ENCODE measurements at regions not wholly inside any gene's neighbourhood (a gene's known extent, or its start where the extent isn't known, plus 50 kb on each side); places are given as distances from the start of the nearest gene placed in this dataset.

DNA sequence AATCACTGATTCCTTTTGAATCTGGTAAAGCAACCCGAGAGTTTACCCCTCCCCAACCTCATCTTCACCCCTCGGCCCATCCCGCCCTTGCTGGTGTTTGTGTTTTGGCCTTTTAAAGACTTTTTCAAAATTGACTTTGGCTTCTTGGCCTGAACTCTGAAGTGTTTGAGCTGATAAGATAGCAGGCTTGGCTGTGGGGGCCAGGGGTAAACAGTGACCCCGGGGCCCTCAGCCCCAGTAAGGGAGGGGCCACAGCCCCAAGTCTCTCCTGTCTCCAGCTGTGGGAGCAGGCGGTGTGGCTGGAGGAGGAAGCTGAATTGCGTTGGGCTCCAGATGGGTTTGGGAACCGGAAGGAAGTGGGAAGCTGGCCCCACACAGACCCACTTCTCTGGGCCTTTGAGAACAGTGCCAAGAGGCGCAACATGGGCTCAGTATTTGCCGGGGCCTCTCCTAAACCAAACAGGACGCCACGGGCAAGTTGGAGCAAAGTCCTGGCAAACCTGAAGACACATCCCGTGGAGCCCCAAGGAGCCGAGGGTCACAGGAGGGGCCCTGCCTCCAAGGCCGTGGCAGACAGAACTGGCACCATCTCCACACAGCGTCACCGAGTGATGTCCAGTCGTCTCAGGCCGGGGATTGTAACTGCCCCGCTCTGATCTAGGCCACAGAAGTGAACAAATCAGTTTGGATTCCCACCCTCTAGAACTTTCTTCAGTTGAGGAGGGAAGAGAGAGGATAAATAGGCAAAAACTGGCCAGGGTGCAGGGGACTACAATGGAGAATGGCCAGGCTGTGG is 54.3 kb upstream of the PTPN1 start:
- DNase-seq = no peak

DNA sequence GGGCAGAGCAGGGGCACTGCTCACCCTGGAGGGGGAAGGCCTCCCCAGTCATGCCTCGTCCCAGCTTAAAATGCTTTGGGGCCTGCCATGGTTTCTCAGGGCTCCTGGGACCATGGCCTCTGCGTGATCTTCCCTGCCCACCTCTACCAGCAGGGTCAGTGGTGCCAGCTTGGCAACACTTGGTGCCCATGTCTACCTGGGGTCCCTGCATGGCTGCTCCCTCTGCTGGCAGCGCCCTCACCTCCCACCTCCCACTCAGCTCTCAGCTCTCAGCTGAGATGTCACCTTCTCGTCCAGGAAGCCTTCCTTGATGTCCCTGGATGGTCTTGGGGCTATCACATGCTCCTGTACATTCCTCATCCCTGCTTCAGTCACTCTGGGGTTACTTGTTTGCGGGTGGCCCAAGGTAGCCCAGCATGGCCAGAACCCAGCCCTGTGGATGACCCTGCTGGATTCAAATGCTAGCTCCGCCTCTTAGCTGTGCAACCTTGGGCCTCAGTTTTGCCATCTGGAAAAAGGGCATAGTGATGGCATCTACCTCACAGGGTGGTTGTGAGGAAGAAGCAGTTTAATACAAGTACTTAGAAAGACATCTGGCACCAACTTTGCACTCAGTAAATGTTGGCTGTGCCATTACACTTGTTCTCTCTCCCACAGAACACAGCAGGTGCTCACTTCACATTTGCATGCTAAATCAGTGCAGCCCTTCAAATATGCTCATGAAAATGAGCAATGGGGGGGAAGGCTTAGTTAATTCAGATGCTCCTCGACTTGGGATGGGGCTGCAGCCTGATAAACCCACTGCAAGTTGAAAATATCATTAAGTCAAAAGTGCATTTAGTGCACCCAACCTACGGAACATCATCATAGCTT is 53.5 kb upstream of the PTPN1 start:
- DNase-seq = no peak

DNA sequence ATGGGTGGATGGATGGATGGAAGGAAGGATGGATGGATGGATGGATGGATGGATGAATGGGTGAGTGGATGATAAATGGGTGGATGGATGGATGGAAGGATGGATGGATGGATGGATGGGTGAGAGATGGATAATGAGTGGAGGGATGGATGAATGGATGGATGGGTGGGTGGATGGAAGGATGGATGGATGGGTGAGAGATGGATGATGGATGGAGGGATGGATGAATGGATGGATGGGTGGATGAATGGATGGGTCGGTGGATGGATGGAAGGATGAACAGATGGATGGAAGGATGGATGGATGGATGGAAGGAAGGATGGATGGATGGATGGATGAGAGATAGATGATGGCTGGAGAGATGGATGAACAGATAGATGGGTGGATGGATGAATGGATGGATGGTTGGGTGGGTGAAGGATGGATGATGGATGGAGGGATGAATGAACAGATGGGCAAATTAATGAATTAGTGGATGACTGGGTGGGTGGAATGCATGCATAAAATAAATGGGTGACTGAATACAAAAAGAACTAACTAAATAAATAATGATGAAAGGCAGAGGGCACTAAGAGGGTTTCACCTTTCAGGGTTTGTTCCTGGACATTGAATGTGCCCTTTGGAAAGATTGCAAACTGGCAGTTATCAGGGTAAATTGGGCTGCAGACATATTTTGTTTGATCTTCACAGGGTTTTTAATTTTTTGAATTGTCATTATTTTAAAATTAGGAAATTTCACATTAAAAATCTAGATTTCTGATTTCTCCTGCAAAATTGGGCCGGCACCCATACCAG is 50.9 kb upstream of the PTPN1 start:
- no peak for DNase-seq

DNA sequence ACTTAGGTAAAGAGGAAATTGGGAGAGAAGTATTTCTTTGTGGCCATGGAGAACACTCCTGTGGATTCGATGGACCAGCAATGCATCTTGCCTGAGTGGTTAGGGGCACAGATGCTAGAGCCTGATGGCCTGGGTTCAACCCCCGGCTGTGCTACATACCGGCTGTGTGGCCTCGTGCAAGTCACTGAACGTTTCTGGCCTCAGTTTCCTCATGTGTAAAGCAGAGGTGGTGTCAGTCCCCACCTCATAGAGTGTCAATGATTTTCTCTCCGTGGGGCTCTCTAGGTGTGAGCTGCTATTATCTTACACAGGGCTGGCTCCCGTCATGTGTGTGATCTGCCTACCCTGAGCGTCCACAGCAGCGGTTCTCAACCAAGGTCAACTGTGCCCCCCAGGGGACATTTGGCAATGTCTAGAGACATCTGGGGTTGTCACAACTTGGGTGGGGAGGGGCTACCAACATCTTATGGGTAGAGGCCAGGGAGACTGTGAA is 50.0 kb upstream of the PTPN1 start:
- DNase-seq = no peak
